CD4-positive, alpha-beta memory T cell (primary cell): ENCODE measurements at regions not wholly inside any gene's neighbourhood (a gene's known extent, or its start where the extent isn't known, plus 50 kb on each side); places are given as distances from the start of the nearest gene placed in this dataset.

Source experiments
- CTCF ChIA-PET: fragments of 350-600 bp; sonication (Branson Sonifier 250); formaldehyde crosslinking; loops from one replicate; lab custom pipeline; 2021; ENCODE audit warnings: inconsistent platforms; ENCODE audit not compliant: partially characterized antibody; lab: Charles Lee
- POLR2A ChIA-PET: fragments of 350-600 bp; sonication (Branson Sonifier 250); formaldehyde crosslinking; loops from one replicate; lab custom pipeline; 2021; ENCODE audit not compliant: partially characterized antibody; lab: Charles Lee
- DNase-seq, 5 donors: peaks; one replicate each; pipeline versions ENCODE4 v3.0.0 to v3.0.0-alpha.2; 2020 to 2022; ENCODE audit warnings: mixed read lengths in 1 of 5
- H3K27ac ChIP-seq: one replicate; pipeline ENCODE4 v1.7.0; 2013; ENCODE audit warnings: low read depth, low read length
- H3K27me3 ChIP-seq: 2 replicates; pipeline ENCODE4 v1.7.0; 2013; ENCODE audit warnings: mild to moderate bottlenecking, low read length, moderate library complexity; ENCODE audit not compliant: insufficient read depth
- H3K36me3 ChIP-seq: 2 replicates; pipeline ENCODE4 v1.7.0; 2013; ENCODE audit warnings: mild to moderate bottlenecking, low read length, moderate library complexity; ENCODE audit not compliant: insufficient read depth
- H3K4me1 ChIP-seq: 2 replicates; pipeline ENCODE4 v1.7.0; 2013; ENCODE audit warnings: mild to moderate bottlenecking, low read length, moderate library complexity; ENCODE audit not compliant: insufficient read depth
- H3K4me3 ChIP-seq, 2 donors: one replicate each; pipeline ENCODE4 v1.7.0; 2013; ENCODE audit warnings: low read length in 2 of 2, mild to moderate bottlenecking in 1 of 2
- H3K9me3 ChIP-seq, 2 donors: one replicate each; pipeline ENCODE4 v1.7.0; 2013; ENCODE audit warnings: low read length in 2 of 2, control low read depth in 1 of 2; ENCODE audit not compliant: control insufficient read depth in 1 of 2
- H3K27ac Mint-ChIP-seq, 7 donors: one replicate each; pipeline ENCODE4 v1.8.0; 2020 to 2021; ENCODE audit warnings: mixed read lengths in 7 of 7, mild to moderate bottlenecking in 6 of 7, inconsistent platforms in 3 of 7, moderate library complexity in 3 of 7
- H3K27me3 Mint-ChIP-seq, 2 donors: one replicate each; pipeline ENCODE4 v1.8.0; 2020 to 2021; ENCODE audit warnings: mixed read lengths in 2 of 2
- H3K36me3 Mint-ChIP-seq, 2 donors: one replicate each; pipeline ENCODE4 v1.8.0; 2020 to 2021; ENCODE audit warnings: mixed read lengths in 2 of 2, inconsistent platforms in 1 of 2, mild to moderate bottlenecking in 1 of 2
- H3K4me1 Mint-ChIP-seq, 4 donors: one replicate each; pipeline ENCODE4 v1.8.0; 2020 to 2021; ENCODE audit warnings: mixed read lengths in 4 of 4, mild to moderate bottlenecking in 1 of 4
- H3K4me3 Mint-ChIP-seq, 8 donors: one replicate each; pipeline ENCODE4 v1.8.0; 2020 to 2021; ENCODE audit warnings: mixed read lengths in 8 of 8, mild to moderate bottlenecking in 7 of 8, moderate library complexity in 6 of 8, inconsistent platforms in 3 of 8
- H3K9me3 Mint-ChIP-seq, 8 donors: one replicate each; pipeline ENCODE4 v1.8.0; 2020 to 2021; ENCODE audit warnings: mixed read lengths in 8 of 8, mild to moderate bottlenecking in 5 of 8, inconsistent platforms in 3 of 8, moderate library complexity in 1 of 8
- intact Hi-C: fragments of 100-400 bp; cut with micrococcal nuclease; formaldehyde crosslinking; loops from one replicate; pipeline ENCODE4 v1.15.1; 2023

DNA sequence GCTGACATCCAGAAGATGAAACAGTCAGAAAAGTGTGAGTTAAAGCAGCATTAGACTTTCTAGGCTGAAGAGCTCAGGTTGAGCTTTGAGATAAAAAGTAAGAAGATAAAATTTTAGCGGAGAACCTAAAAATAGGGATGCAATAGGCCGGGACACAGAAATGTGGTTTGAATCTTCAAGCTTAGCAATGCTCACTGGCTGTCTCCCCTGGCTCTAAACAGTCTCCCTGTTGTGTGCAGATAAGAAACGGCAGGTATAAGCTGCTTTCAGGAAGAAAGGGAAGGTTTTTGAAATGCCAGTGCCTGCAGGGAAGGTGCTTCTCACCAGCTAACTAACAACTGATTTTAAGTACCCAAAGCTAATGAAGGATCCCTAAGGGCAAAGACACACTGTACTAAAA, 718.7 kb upstream of the SGO1 start:
- H3K4me1 ChIP-seq = no peaks in the 10 kb centered on the region
- H3K9me3 Mint-ChIP-seq = peaks cover 3 to 35% (median 13%) of the 10 kb centered on the region in 8 donors
- intact Hi-C loops = no loop called here
- no peaks in the 10 kb centered on the region for H3K4me1 Mint-ChIP-seq
- no peak for DNase-seq
- no peak overlapping the region for H3K27ac Mint-ChIP-seq
- CTCF ChIA-PET = no interaction called here
- H3K9me3 ChIP-seq = no peaks in the 10 kb centered on the region
- no peak overlapping the region for H3K27ac ChIP-seq
- H3K36me3 Mint-ChIP-seq = no peaks in the 10 kb centered on the region
- POLR2A ChIA-PET = no interaction called here
- no peaks in the 10 kb centered on the region for H3K36me3 ChIP-seq
- no peak overlapping the region for H3K4me3 ChIP-seq
- no peak overlapping the region for H3K4me3 Mint-ChIP-seq
- no peaks in the 10 kb centered on the region for H3K27me3 Mint-ChIP-seq
- H3K27me3 ChIP-seq = no peaks in the 10 kb centered on the region

GRCh38 chr3:20898962-20899361, 713.0 kb upstream of the SGO1 start:
- no peak overlapping the region for H3K4me3 Mint-ChIP-seq
- H3K36me3 Mint-ChIP-seq = no peaks in the 10 kb centered on the region
- H3K27ac Mint-ChIP-seq = no peak overlapping the region
- POLR2A ChIA-PET = no interaction called here
- peaks cover 0 to 64% (median 25%) of the 10 kb centered on the region in 8 donors for H3K9me3 Mint-ChIP-seq
- H3K27me3 Mint-ChIP-seq = no peaks in the 10 kb centered on the region
- no peaks in the 10 kb centered on the region for H3K4me1 Mint-ChIP-seq
- intact Hi-C loops = no loop called here
- no peak for DNase-seq
- CTCF ChIA-PET = no interaction called here
- H3K36me3 ChIP-seq = no peaks in the 10 kb centered on the region
- H3K4me3 ChIP-seq = no peak overlapping the region
- H3K4me1 ChIP-seq = no peaks in the 10 kb centered on the region
- H3K9me3 ChIP-seq = no peaks in the 10 kb centered on the region
- no peak overlapping the region for H3K27ac ChIP-seq
- H3K27me3 ChIP-seq = no peaks in the 10 kb centered on the region

DNA sequence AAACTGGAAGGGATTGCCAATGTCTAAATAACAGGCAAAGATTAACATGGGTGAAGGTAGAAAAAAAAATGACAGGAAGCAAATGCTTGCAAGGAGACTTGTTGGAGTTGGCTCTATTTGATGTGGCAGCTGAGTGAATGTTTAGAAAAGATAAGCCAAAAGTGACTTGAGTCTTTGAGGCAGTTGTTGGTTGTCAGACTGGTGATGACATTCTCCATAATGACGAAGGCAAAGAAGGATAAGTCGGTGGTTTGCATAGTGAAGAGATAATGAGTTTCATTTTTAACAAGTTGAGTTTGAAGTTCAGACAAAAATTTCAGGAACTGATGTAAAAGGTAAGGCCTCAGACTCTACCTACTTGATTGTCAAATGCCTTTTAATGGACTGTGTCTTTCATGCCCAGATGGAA, 704.1 kb upstream of the SGO1 start:
- ChIA-PET CTCF (no interaction called here), POLR2A (no interaction called here)
- Mint-ChIP-seq H3K4me1 (no peaks in the 10 kb centered on the region), H3K27ac (no peak overlapping the region), H3K27me3 (no peaks in the 10 kb centered on the region), H3K36me3 (no peaks in the 10 kb centered on the region), H3K9me3 (peaks cover 0 to 44% (median 15%) of the 10 kb centered on the region in 8 donors), H3K4me3 (no peak overlapping the region)
- Histone ChIP-seq H3K27me3 (no peaks in the 10 kb centered on the region), H3K4me1 (no peaks in the 10 kb centered on the region), H3K9me3 (no peaks in the 10 kb centered on the region), H3K27ac (no peak overlapping the region), H3K36me3 (no peaks in the 10 kb centered on the region), H3K4me3 (no peak overlapping the region)
- no peak for DNase-seq
- intact Hi-C loops = no loop called here

DNA sequence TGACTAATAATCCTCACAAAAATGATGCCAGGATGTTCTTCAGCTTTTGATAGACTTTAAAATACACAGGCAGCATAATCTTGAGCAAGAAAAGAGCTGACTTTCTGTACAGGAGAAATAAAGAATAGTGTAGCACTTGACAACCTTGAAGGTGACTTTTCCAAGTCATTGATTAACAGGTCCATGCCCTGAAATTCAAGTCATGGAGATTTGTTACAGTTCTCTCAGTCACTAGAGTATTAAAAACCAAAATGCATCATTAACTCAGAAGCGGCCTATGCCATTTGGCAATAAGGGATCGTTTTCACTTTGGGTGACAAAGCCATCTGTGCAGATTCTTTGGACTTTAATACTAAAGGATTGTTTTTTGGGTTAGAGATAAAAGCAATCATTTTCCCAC, 692.7 kb upstream of the SGO1 start:
- CTCF ChIA-PET = no interaction called here
- POLR2A ChIA-PET = no interaction called here
- Histone ChIP-seq H3K36me3 (no peaks in the 10 kb centered on the region), H3K4me1 (no peaks in the 10 kb centered on the region), H3K9me3 (no peaks in the 10 kb centered on the region), H3K27ac (no peak overlapping the region), H3K27me3 (no peaks in the 10 kb centered on the region), H3K4me3 (no peak overlapping the region)
- DNase-seq = no peak
- no peak overlapping the region for H3K4me3 Mint-ChIP-seq
- H3K4me1 Mint-ChIP-seq = no peaks in the 10 kb centered on the region
- no peaks in the 10 kb centered on the region for H3K36me3 Mint-ChIP-seq
- intact Hi-C loops = no loop called here
- no peaks in the 10 kb centered on the region for H3K27me3 Mint-ChIP-seq
- peaks cover 5 to 40% (median 22%) of the 10 kb centered on the region in 8 donors for H3K9me3 Mint-ChIP-seq
- no peak overlapping the region for H3K27ac Mint-ChIP-seq

- no peaks in the 10 kb centered on the region for H3K9me3 ChIP-seq
- no peaks in the 10 kb centered on the region for H3K4me1 ChIP-seq
- Mint-ChIP-seq H3K4me1 (no peaks in the 10 kb centered on the region), H3K4me3 (no peak overlapping the region), H3K27me3 (no peaks in the 10 kb centered on the region), H3K27ac (no peak overlapping the region), H3K36me3 (no peaks in the 10 kb centered on the region), H3K9me3 (peaks cover 13 to 46% (median 32%) of the 10 kb centered on the region in 8 donors)
- intact Hi-C loops = no loop called here
- POLR2A ChIA-PET = no interaction called here
- no peak for DNase-seq
- H3K4me3 ChIP-seq = no peak overlapping the region
- H3K27ac ChIP-seq = no peak overlapping the region
- CTCF ChIA-PET = no interaction called here
- H3K36me3 ChIP-seq = no peaks in the 10 kb centered on the region
- no peaks in the 10 kb centered on the region for H3K27me3 ChIP-seq
Measured at GRCh38 chr3:20873235-20873634, 687.2 kb upstream of the SGO1 start.

DNA sequence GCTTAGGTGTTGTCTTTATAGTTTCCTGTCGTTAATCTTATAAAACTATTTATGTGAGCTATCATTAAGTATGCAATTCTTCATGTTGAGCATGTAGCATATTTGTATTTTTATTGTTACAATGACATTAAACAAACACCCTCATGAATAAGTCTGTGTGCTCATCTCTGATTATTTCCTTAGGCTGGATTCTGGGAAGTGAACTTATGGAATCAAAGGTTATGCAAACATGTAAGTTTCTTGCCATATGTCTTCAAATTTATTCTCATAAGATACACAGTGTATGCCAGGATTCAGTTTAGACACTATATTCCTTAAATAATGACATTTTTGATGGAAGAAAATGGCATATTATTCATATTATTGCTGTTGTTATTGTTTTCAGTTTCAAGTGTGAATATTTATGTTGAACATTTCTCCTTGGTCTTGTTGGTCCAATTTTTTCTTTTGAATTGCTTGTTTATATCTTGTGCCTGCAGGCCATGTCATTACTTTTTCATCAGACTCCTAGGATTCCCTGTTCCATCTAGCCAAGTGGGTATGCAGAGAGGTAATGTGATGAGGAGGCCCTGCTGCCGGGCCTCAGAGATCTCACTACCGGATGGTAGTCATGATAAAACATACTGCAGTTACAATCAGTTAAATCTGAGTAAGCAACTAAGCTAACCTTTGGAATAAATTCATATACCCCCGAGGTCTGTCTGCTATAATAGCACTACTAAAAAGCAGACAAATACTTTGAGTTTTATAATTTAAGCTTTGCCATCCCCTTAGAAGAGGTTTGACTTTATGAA, 684.3 kb upstream of the SGO1 start:
- POLR2A ChIA-PET = no interaction called here
- Mint-ChIP-seq H3K27ac (no peak overlapping the region), H3K9me3 (peaks cover 9 to 39% (median 20%) of the 10 kb centered on the region in 8 donors), H3K27me3 (no peaks in the 10 kb centered on the region), H3K36me3 (no peaks in the 10 kb centered on the region), H3K4me1 (no peaks in the 10 kb centered on the region), H3K4me3 (no peak overlapping the region)
- intact Hi-C loops = no loop called here
- H3K4me1 ChIP-seq = no peaks in the 10 kb centered on the region
- no peaks in the 10 kb centered on the region for H3K27me3 ChIP-seq
- no peak for DNase-seq
- H3K4me3 ChIP-seq = no peak overlapping the region
- no peaks in the 10 kb centered on the region for H3K9me3 ChIP-seq
- CTCF ChIA-PET = no interaction called here
- H3K27ac ChIP-seq = no peak overlapping the region
- H3K36me3 ChIP-seq = no peaks in the 10 kb centered on the region

DNA sequence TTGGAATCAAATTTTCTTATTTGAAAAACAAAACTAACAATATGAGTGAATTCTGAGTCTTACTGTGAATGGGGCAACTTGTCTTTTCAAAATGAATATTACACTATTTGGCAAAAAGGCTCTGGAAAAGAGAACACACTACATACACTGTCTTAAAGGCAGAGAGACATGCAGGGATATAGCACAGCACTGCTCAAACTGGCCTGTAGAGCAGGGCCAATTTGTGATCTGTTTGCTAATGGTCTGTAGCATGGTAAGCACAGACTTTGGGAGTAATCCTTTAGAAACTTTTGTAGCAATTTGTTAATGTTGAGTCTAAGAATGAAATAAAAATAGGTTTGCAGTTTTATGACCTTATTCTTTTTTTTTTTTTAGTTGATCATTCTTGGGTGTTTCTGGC, 679.8 kb upstream of the SGO1 start:
- Histone ChIP-seq H3K9me3 (peaks cover 0 to 6% of the 10 kb centered on the region in 2 donors), H3K4me3 (no peak overlapping the region), H3K27me3 (no peaks in the 10 kb centered on the region), H3K27ac (no peak overlapping the region), H3K4me1 (no peaks in the 10 kb centered on the region), H3K36me3 (no peaks in the 10 kb centered on the region)
- Mint-ChIP-seq H3K36me3 (peaks cover 1 to 4% of the 10 kb centered on the region in 2 donors), H3K4me3 (no peak overlapping the region), H3K27ac (no peak overlapping the region), H3K4me1 (no peaks in the 10 kb centered on the region), H3K9me3 (peaks cover 7 to 55% (median 24%) of the 10 kb centered on the region in 8 donors), H3K27me3 (no peaks in the 10 kb centered on the region)
- ChIA-PET POLR2A (no interaction called here), CTCF (no interaction called here)
- intact Hi-C loops = no loop called here
- no peak for DNase-seq
